Memory B cell (primary cell): ENCODE measurements at regions not wholly inside any gene's neighbourhood (a gene's known extent, or its start where the extent isn't known, plus 50 kb on each side); places are given as distances from the start of the nearest gene placed in this dataset.

Source experiments
- ATAC-seq: fragments of 150-1000 bp; cut with Tn5 transposase; 2 replicates; pipeline ENCODE4 v1.10.0; 2021; ENCODE audit warnings: low read depth, mild to moderate bottlenecking, moderate library complexity
- DNase-seq, 2 donors: peaks; one replicate each; pipeline ENCODE4 v3.0.0; 2022; ENCODE audit warnings: low spot score in 2 of 2
- H3K27ac Mint-ChIP-seq: one replicate; pipeline ENCODE4 v1.8.0; 2022; ENCODE audit warnings: mild to moderate bottlenecking, moderate library complexity, mixed read lengths
- H3K27me3 Mint-ChIP-seq: one replicate; pipeline ENCODE4 v1.8.0; 2022; ENCODE audit warnings: mixed read lengths
- H3K36me3 Mint-ChIP-seq: one replicate; pipeline ENCODE4 v1.8.0; 2022; ENCODE audit warnings: mild to moderate bottlenecking, mixed read lengths
- H3K4me1 Mint-ChIP-seq: one replicate; pipeline ENCODE4 v1.8.0; 2022; ENCODE audit warnings: mixed read lengths
- H3K4me3 Mint-ChIP-seq: one replicate; pipeline ENCODE4 v1.8.0; 2022; ENCODE audit warnings: mild to moderate bottlenecking, moderate library complexity, mixed read lengths
- H3K9me3 Mint-ChIP-seq: one replicate; pipeline ENCODE4 v1.8.0; 2022; ENCODE audit warnings: mixed read lengths

DNA sequence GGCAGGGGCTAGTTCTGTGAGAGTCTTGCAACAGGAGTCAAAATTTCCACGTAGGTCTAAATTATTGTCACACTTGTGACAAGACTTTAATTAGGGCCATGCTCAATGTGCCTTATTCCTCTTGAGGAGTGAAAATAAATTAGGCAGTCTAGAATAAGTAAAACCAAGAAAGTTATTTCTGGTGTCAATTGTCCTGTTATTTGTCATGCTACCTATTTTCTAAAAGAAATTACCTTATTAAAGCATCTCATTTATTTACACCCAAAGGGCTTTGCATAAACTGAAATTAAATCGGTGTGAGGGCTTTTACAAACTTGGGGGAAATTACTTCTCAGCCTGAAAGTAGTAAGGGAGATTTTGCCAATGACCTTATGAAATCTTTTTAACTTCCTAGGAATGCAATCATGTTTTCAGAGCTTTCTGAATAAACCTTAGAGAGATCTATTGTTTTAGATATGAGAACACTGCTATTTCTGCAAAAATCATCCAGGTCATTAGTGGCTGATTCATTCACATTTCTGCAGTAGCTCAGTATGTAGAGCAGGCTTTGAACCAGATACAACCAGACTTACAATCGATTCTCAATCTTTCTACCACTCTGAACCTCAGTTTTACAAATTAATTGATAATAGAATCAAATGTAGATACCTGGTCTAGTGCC lies 221.2 kb upstream of the SAMSN1 start:
- ATAC-seq (no peak), DNase-seq (no peak)
- no peak overlapping the region for H3K27ac Mint-ChIP-seq
- no peaks in the 10 kb centered on the region for H3K9me3 Mint-ChIP-seq
- H3K36me3 Mint-ChIP-seq, result peaks cover 2% of the 10 kb centered on the region
- no peaks in the 10 kb centered on the region for H3K27me3 Mint-ChIP-seq
- H3K4me3 Mint-ChIP-seq, result no peak overlapping the region
- H3K4me1 Mint-ChIP-seq, result no peaks in the 10 kb centered on the region

DNA sequence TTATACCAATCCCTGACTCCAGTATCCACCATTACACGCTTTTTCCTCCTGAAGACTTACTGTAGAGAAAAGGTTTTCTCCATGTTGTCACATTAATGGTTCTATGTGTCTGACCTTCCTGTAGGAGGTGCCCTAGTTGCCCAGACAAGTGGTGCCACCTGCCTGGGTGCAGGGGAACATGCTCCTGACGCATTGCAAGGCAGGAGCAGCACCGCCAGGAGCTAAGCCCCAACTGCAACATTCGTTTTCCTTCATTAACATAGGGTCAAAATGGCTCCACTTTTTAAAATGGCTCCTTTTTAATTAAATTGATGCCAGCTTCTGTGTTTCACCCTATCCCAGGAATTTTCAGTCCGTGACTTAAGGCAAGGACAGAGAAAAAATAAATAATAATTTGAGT lies 220.1 kb upstream of the SAMSN1 start:
- no peak overlapping the region for H3K4me3 Mint-ChIP-seq
- no peak overlapping the region for H3K27ac Mint-ChIP-seq
- no peaks in the 10 kb centered on the region for H3K9me3 Mint-ChIP-seq
- peaks cover 2% of the 10 kb centered on the region for H3K36me3 Mint-ChIP-seq
- peaks cover 6% of the 10 kb centered on the region for H3K4me1 Mint-ChIP-seq
- H3K27me3 Mint-ChIP-seq, result no peaks in the 10 kb centered on the region
- DNase-seq, result no peak
- no peak for ATAC-seq

DNA sequence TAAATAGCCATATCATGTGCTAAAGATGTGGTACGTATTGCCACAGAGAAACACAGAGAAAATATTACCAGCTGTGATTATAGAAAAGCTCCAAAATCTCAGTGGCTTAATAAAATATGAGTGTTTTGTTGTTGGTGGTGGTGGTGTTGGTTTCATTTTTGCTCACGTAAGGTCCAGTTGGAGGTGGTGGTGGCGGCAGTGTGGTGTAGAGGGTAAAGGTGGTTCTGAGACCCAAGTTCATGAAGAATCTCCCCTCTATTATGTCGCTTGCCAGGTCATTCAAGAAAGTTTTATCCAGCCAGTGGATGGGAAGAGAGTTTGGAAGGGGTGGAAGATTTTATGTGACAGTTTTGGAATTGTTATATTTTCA lies 217.6 kb upstream of the SAMSN1 start:
- no peak for DNase-seq
- Mint-ChIP-seq H3K4me1 (peaks cover 8% of the 10 kb centered on the region), H3K36me3 (peaks cover 9% of the 10 kb centered on the region), H3K27ac (no peak overlapping the region), H3K4me3 (no peak overlapping the region), H3K9me3 (no peaks in the 10 kb centered on the region), H3K27me3 (no peaks in the 10 kb centered on the region)
- no peak for ATAC-seq

GRCh38 chr21:14762734-14763694 lies 216.9 kb upstream of the SAMSN1 start:
- Mint-ChIP-seq H3K4me3 (no peak overlapping the region), H3K36me3 (peaks cover 9% of the 10 kb centered on the region), H3K9me3 (no peaks in the 10 kb centered on the region), H3K27me3 (no peaks in the 10 kb centered on the region), H3K27ac (no peak overlapping the region), H3K4me1 (peaks cover 9% of the 10 kb centered on the region)
- peak; percentile 96 for ATAC-seq
- peak in 1 of 2 donors; percentile 40 for DNase-seq

- Mint-ChIP-seq H3K27me3 (no peaks in the 10 kb centered on the region), H3K9me3 (no peaks in the 10 kb centered on the region), H3K4me3 (peak overlapping the region; percentile 49), H3K27ac (no peak overlapping the region), H3K4me1 (peaks cover 9% of the 10 kb centered on the region), H3K36me3 (peaks cover 9% of the 10 kb centered on the region)
- no peak for ATAC-seq
- no peak for DNase-seq
Observed at GRCh38 chr21:14762327-14762726, 216.2 kb upstream of the SAMSN1 start.

DNA sequence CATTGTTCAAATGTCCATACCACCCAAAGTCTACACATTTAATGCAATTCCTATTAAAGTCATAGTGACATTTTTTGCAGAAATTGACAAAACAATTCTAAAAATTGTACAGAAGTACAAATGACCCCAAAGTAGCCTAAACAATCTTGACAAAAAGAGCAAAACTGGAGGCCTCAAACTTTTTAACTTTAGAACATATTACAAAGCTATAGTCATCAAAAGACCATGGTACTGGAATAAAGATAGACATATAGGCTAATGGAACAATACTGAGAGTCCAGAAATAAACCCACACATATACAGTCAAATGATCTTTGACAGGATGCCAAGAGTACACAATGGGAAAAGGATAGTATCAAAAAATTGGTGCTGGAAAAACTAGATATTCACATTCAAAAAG lies 213.2 kb upstream of the SAMSN1 start:
- H3K36me3 Mint-ChIP-seq, result peaks cover 17% of the 10 kb centered on the region
- peaks cover 22% of the 10 kb centered on the region for H3K4me1 Mint-ChIP-seq
- ATAC-seq, result no peak
- H3K9me3 Mint-ChIP-seq, result peaks cover 5% of the 10 kb centered on the region
- peak overlapping the region; percentile 39 for H3K27ac Mint-ChIP-seq
- H3K27me3 Mint-ChIP-seq, result no peaks in the 10 kb centered on the region
- H3K4me3 Mint-ChIP-seq, result no peak overlapping the region
- DNase-seq, result no peak

GRCh38 chr21:14758849-14759248 lies 212.7 kb upstream of the SAMSN1 start:
- Mint-ChIP-seq H3K36me3 (peaks cover 16% of the 10 kb centered on the region), H3K27ac (peak overlapping the region; percentile 39), H3K4me1 (peaks cover 24% of the 10 kb centered on the region), H3K9me3 (peaks cover 5% of the 10 kb centered on the region), H3K27me3 (no peaks in the 10 kb centered on the region), H3K4me3 (no peak overlapping the region)
- DNase-seq (no peak), ATAC-seq (no peak)

DNA sequence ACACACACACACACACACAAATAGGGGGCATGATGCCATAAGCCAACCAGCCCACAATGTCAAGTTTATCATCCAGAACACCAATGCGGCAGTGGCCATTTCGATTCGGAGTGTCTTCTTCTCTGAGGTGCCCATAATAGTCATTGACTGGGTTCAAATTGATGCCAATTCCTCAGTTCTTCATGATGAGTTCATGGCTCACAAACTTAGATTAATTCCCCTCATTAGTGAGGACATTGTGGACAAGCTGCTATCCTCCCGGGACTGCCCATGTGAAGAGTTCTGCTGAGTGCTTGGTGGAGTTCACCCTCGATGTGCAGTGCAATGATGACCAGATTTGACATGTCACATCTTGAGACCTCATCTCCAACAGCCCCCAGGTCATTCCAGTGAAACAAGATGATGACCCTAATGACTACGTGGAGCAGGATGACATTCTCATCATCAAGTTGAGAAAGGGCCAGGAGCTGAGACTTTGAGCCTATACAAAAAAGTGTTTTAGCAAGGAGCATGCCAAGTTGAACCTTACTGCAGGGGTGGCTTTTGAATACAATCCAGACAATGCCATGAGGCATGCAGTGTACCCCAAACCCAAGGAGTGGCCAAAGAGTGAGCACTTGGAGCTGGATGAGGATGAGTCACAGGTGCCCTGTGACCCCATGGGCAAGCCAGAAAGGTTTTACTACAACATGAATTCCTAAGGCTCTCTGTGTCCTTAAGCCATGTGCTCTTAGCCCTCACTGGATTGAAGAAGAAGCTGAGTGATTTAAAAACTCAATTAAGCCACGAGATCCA lies 211.6 kb upstream of the SAMSN1 start:
- no peak for ATAC-seq
- Mint-ChIP-seq H3K27ac (no peak overlapping the region), H3K4me3 (no peak overlapping the region), H3K27me3 (no peaks in the 10 kb centered on the region), H3K36me3 (peaks cover 16% of the 10 kb centered on the region), H3K9me3 (peaks cover 5% of the 10 kb centered on the region), H3K4me1 (peaks cover 29% of the 10 kb centered on the region)
- DNase-seq, result no peak

GRCh38 chr21:14755086-14755485 lies 209.0 kb upstream of the SAMSN1 start:
- Mint-ChIP-seq H3K27ac (no peak overlapping the region), H3K27me3 (no peaks in the 10 kb centered on the region), H3K4me3 (no peak overlapping the region), H3K9me3 (peaks cover 5% of the 10 kb centered on the region), H3K4me1 (peaks cover 32% of the 10 kb centered on the region), H3K36me3 (peaks cover 18% of the 10 kb centered on the region)
- no peak for ATAC-seq
- no peak for DNase-seq

DNA sequence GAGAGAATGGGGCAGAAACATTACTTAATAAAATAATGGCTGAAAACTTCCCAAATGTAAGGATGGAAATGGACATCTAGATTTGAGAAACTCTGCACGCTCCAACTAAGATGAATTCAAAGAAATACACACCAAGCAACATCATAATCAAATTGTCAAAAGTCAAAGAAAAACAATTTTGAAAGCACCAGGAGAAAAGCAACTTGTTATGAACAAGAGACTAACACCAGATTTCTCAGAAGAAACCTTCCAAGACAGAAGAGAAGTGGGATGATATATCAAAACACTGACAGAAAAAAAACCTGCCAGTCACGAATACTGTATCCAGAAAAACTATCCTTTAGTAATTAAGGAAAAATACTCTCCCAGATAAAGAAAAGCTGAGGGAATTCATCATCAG lies 208.6 kb upstream of the SAMSN1 start:
- no peaks in the 10 kb centered on the region for H3K27me3 Mint-ChIP-seq
- ATAC-seq (no peak), DNase-seq (no peak)
- peaks cover 5% of the 10 kb centered on the region for H3K9me3 Mint-ChIP-seq
- no peak overlapping the region for H3K4me3 Mint-ChIP-seq
- H3K27ac Mint-ChIP-seq, result no peak overlapping the region
- H3K36me3 Mint-ChIP-seq, result peaks cover 18% of the 10 kb centered on the region
- peaks cover 34% of the 10 kb centered on the region for H3K4me1 Mint-ChIP-seq

DNA sequence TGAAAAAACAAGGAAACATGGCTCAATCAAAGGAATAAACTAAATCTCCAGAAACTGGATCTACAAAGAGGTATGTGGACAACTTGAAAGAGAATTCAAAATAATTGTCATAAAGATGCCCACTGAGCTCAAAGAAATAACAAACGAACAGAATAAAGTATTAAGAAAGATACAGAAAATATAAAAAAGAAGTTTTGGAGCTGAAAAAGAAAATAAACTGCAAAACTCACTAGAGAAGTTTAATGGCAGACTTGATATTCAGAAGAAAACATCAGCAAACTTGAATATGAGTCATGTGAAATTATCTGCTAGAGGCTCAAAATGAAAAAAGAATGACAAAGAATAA lies 208.1 kb upstream of the SAMSN1 start:
- DNase-seq (no peak), ATAC-seq (no peak)
- Mint-ChIP-seq H3K36me3 (peaks cover 16% of the 10 kb centered on the region), H3K4me3 (no peak overlapping the region), H3K27me3 (no peaks in the 10 kb centered on the region), H3K9me3 (peaks cover 5% of the 10 kb centered on the region), H3K27ac (no peak overlapping the region), H3K4me1 (peaks cover 34% of the 10 kb centered on the region)

GRCh38 chr21:14753466-14754258 lies 207.5 kb upstream of the SAMSN1 start:
- no peaks in the 10 kb centered on the region for H3K27me3 Mint-ChIP-seq

DNA sequence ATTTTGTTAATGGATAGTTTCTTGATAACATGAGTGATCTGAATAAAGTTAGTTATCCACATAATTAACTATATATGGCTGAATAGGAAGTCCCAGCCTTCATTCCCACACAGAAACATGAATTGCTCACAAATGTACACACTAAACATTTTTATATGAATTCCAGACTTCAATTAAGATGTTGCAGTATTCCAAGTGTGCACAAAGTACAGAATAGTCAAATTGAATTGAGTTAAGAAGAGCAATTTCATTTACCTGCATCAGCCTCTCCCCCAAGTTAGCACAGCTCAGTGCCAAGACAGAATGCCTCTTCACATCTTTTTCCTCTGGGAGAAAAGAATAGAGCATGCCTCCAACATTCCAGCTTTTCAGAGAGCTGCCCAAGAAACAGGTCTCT lies 207.0 kb upstream of the SAMSN1 start:
- DNase-seq (no peak), ATAC-seq (no peak)
- peaks cover 10% of the 10 kb centered on the region for H3K36me3 Mint-ChIP-seq
- no peak overlapping the region for H3K4me3 Mint-ChIP-seq
- peaks cover 31% of the 10 kb centered on the region for H3K4me1 Mint-ChIP-seq
- H3K27me3 Mint-ChIP-seq, result no peaks in the 10 kb centered on the region
- H3K9me3 Mint-ChIP-seq, result peaks cover 5% of the 10 kb centered on the region
- H3K27ac Mint-ChIP-seq, result no peak overlapping the region

More at GRCh38 chr21:14753466-14754258, 207.5 kb upstream of the SAMSN1 start:
- Mint-ChIP-seq H3K4me1 (peaks cover 32% of the 10 kb centered on the region), H3K9me3 (peaks cover 5% of the 10 kb centered on the region), H3K4me3 (no peak overlapping the region), H3K36me3 (peaks cover 11% of the 10 kb centered on the region), H3K27ac (no peak overlapping the region)
- DNase-seq (no peak), ATAC-seq (no peak)
